Ishikawa (cell line): ENCODE measurements at regions not wholly inside any gene's neighbourhood (a gene's known extent, or its start where the extent isn't known, plus 50 kb on each side); places are given as distances from the start of the nearest gene placed in this dataset.

ENCODE experiments used
- CEBPB ChIP-seq: IDR thresholded peaks from 2 replicates; pipeline ENCODE4 v1.6.1; 2012
- NFIC ChIP-seq: IDR thresholded peaks from 2 replicates; pipeline ENCODE4 v1.6.1; 2012
- RAD21 ChIP-seq: IDR thresholded peaks from 2 replicates; pipeline ENCODE4 v1.6.1; 2012; ENCODE audit warnings: low read depth
- TAF1 ChIP-seq: IDR thresholded peaks from 2 replicates; pipeline ENCODE4 v1.6.1; 2012; ENCODE audit warnings: low read depth, mild to moderate bottlenecking
- TEAD4 ChIP-seq: IDR thresholded peaks from 2 replicates; pipeline ENCODE4 v1.6.1; 2012
- TF ChIP-seq, protein P1 (sequence below): IDR thresholded peaks from 2 replicates; pipeline ENCODE4 v1.6.1; 2012; ENCODE audit warnings: low read depth, mild to moderate bottlenecking

DNA sequence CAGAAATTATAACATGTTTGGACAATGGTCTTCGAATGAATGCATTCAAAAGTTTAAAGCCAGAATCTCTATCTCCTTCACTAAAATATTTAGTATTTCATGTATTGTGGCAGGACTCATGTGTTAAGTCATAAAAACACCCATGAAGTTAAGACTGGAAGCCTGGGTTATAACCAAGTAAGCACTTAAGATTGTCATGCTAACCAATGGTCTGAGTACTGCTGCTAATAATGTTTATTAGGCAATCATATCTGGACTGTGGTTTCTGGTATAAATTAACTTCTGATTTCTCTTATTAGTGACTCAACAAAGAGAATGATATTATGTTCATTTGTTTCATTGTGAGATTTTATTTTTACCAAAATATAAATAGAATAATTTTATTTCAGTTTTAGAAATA is 297.9 kb upstream of the EDIL3 start:
- TF ChIP-seq TAF1, result no peak
- TF ChIP-seq, protein P1, sequence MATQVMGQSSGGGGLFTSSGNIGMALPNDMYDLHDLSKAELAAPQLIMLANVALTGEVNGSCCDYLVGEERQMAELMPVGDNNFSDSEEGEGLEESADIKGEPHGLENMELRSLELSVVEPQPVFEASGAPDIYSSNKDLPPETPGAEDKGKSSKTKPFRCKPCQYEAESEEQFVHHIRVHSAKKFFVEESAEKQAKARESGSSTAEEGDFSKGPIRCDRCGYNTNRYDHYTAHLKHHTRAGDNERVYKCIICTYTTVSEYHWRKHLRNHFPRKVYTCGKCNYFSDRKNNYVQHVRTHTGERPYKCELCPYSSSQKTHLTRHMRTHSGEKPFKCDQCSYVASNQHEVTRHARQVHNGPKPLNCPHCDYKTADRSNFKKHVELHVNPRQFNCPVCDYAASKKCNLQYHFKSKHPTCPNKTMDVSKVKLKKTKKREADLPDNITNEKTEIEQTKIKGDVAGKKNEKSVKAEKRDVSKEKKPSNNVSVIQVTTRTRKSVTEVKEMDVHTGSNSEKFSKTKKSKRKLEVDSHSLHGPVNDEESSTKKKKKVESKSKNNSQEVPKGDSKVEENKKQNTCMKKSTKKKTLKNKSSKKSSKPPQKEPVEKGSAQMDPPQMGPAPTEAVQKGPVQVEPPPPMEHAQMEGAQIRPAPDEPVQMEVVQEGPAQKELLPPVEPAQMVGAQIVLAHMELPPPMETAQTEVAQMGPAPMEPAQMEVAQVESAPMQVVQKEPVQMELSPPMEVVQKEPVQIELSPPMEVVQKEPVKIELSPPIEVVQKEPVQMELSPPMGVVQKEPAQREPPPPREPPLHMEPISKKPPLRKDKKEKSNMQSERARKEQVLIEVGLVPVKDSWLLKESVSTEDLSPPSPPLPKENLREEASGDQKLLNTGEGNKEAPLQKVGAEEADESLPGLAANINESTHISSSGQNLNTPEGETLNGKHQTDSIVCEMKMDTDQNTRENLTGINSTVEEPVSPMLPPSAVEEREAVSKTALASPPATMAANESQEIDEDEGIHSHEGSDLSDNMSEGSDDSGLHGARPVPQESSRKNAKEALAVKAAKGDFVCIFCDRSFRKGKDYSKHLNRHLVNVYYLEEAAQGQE, result no peak
- no peak for TF ChIP-seq TEAD4
- TF ChIP-seq CEBPB, result no peak
- TF ChIP-seq NFIC, result no peak
- TF ChIP-seq RAD21, result no peak
